Upper lobe of left lung (tissue), 6 donors: ENCODE measurements at regions not wholly inside any gene's neighbourhood (a gene's known extent, or its start where the extent isn't known, plus 50 kb on each side); places are given as distances from the start of the nearest gene placed in this dataset.

Experiments used
- ATAC-seq, 2 donors: fragments of 200-7000 bp; cut with Tn5 transposase; one replicate each; pipeline ENCODE4 v1.9.1; 2022; ENCODE audit warnings: mild to moderate bottlenecking in 2 of 2, moderate library complexity in 2 of 2; ENCODE audit not compliant: low FRiP score in 2 of 2
- DNase-seq, 2 donors: peaks; one replicate each; pipeline ENCODE4 v3.0.0-alpha.2; 2019 to 2020
- H3K27ac ChIP-seq, 4 donors: fragments of 200-600 bp; sonication (generic); one replicate each; pipeline ENCODE4 v1.5.1; 2016 to 2019
- H3K27me3 ChIP-seq, 4 donors: fragments of 200-600 bp; sonication (generic); one replicate each; pipeline ENCODE4 v1.5.1; 2017 to 2019
- H3K36me3 ChIP-seq, 4 donors: fragments of 200-600 bp; sonication (generic); one replicate each; pipeline ENCODE4 v1.5.1; 2016 to 2019
- H3K4me1 ChIP-seq, 4 donors: fragments of 200-600 bp; sonication (generic); one replicate each; pipeline ENCODE4 v1.5.1; 2018 to 2019
- H3K4me3 ChIP-seq, 4 donors: fragments of 200-600 bp; sonication (generic); one replicate each; pipeline ENCODE4 v1.5.1; 2017 to 2019; ENCODE audit warnings: mild to moderate bottlenecking in 2 of 4, moderate library complexity in 1 of 4
- H3K9me3 ChIP-seq, 4 donors: fragments of 200-600 bp; sonication (generic); one replicate each; pipeline ENCODE4 v1.5.1; 2018 to 2019
- EP300 ChIP-seq, 4 donors: sonication (generic); formaldehyde crosslinking; IDR thresholded peaks; one replicate each; pipeline ENCODE4 v1.5.1; 2017; ENCODE audit warnings: antibody characterized with exemption in 4 of 4, control low read depth in 2 of 4
- POLR2A ChIP-seq, 4 donors: fragments of 450-650 bp; IDR thresholded peaks; one replicate each; pipeline ENCODE4 v1.5.1; 2016 to 2017; ENCODE audit warnings: antibody characterized with exemption in 4 of 4, mild to moderate bottlenecking in 2 of 4
- POLR2AphosphoS5 ChIP-seq, 2 donors: sonication (generic); formaldehyde crosslinking; IDR thresholded peaks; one replicate each; pipeline ENCODE4 v1.5.1; 2017; ENCODE audit warnings: antibody characterized with exemption in 2 of 2
- WGBS, 2 donors: methylation state at CpG; one replicate each; pipeline ENCODE4 v1.1.5; 2017 to 2018; 5-methylcytosine and 5-hydroxymethylcytosine counted together
- TF ChIP-seq, protein P1 (sequence below), 6 experiments: fragments of 450-650 bp in 4 of 6; fragments of 200-600 bp in 2 of 6; sonication (generic) in 2 of 6; IDR thresholded peaks; one replicate each; pipeline ENCODE4 v1.5.1; 2016 to 2019; ENCODE audit warnings: antibody characterized with exemption in 6 of 6
- donor health status: DM: no; HTN: no; CAD: no; lungs with moderate emphysema.
- donor health status: DM: no; HTN: yes; CAD: no; lungs with severe emphysema.

DNA sequence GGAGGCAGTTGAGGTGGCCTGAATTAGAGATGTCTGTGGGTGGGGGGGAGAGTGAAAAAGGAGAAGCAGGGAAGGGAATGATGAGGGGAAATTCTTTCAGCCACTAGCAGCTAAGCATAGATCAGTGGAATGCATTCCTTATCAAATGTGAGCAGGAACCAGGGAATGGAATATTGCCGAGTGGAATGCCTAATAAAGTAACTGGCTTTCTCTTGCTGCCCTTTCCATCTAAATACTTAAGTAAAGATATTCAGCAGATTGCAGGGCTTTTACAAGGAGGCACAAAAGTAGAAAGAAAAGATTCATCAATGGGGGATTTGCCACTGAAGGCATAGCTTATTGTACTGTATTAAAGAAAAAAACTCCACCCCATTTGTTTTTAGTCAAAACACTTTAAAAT lies 263.0 kb upstream of the RPS6KA3 start:
- DNase-seq, result no peak
- H3K36me3 ChIP-seq, result no peaks in the 10 kb centered on the region
- H3K27me3 ChIP-seq, result no peaks in the 10 kb centered on the region
- no peak overlapping the region for H3K27ac ChIP-seq
- 38 to 58% methylated on average over 1 of the region's 1 CpG for WGBS, 2 donors
- ATAC-seq, result no peak
- H3K4me3 ChIP-seq, result no peak overlapping the region
- no peaks in the 10 kb centered on the region for H3K4me1 ChIP-seq
- no peak for TF ChIP-seq POLR2AphosphoS5 (IDR thresholded peaks at IDR 0.05)
- TF ChIP-seq, protein P1, sequence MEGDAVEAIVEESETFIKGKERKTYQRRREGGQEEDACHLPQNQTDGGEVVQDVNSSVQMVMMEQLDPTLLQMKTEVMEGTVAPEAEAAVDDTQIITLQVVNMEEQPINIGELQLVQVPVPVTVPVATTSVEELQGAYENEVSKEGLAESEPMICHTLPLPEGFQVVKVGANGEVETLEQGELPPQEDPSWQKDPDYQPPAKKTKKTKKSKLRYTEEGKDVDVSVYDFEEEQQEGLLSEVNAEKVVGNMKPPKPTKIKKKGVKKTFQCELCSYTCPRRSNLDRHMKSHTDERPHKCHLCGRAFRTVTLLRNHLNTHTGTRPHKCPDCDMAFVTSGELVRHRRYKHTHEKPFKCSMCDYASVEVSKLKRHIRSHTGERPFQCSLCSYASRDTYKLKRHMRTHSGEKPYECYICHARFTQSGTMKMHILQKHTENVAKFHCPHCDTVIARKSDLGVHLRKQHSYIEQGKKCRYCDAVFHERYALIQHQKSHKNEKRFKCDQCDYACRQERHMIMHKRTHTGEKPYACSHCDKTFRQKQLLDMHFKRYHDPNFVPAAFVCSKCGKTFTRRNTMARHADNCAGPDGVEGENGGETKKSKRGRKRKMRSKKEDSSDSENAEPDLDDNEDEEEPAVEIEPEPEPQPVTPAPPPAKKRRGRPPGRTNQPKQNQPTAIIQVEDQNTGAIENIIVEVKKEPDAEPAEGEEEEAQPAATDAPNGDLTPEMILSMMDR (IDR thresholded peaks at IDR 0.05), result no peak
- TF ChIP-seq POLR2A (IDR thresholded peaks at IDR 0.05), result no peak
- no peak for TF ChIP-seq EP300 (IDR thresholded peaks at IDR 0.05)
- no peaks in the 10 kb centered on the region for H3K9me3 ChIP-seq

DNA sequence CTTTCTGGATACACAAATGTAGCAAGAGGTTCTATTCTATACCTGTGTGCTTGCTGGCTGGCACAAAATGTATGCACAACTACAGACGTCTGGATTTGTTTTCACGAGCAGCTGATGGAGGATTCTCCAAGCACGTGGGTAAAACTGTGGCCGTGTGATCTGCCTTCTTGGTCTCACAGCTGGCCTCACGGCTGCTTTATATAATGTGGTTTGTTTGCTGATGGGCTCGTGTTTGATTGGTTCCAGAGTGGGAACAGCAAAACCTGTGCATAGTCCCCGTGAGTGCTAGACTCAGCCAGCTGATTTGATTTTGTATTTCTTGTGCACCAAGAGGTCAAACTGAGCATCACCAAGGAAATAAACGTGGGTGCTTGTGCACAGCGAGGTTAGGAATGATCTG lies 262.6 kb upstream of the RPS6KA3 start:
- Histone ChIP-seq H3K36me3 (no peaks in the 10 kb centered on the region), H3K27ac (no peak overlapping the region), H3K9me3 (no peaks in the 10 kb centered on the region), H3K4me3 (no peak overlapping the region), H3K4me1 (no peaks in the 10 kb centered on the region), H3K27me3 (no peaks in the 10 kb centered on the region)
- ATAC-seq (no peak), DNase-seq (no peak)
- 22 to 30% methylated on average over 3 to 9 of the region's 9 CpGs for WGBS, 2 donors
- TF ChIP-seq EP300 (IDR thresholded peaks at IDR 0.05) (no peak), POLR2A (IDR thresholded peaks at IDR 0.05) (no peak), POLR2AphosphoS5 (IDR thresholded peaks at IDR 0.05) (no peak)
- TF ChIP-seq, protein P1 (IDR thresholded peaks at IDR 0.05), result no peak

DNA sequence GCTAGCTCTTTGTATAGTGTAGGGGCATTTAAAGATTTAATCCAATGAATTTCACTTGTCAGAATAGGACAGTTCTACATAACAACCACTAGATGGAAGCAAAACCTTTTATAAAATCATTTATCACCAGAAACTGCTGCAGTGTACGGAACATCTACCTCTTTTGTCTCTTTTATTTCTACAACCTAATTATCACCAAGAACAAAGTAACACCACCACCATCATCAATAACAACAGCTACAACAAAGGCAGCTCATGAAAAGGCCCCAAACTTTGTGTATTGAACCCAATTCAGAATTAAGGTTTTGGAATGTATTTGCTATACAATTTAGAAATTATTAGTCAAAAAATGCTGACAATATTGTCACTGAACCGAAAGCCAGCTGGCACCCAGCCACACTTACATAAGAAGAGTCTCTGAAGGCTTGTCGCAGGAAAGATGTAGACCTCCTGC lies 260.9 kb upstream of the RPS6KA3 start:
- no peak for DNase-seq
- no peak overlapping the region for H3K4me3 ChIP-seq
- 6 to 7% methylated on average over 3 of the region's 3 CpGs for WGBS, 2 donors

DNA sequence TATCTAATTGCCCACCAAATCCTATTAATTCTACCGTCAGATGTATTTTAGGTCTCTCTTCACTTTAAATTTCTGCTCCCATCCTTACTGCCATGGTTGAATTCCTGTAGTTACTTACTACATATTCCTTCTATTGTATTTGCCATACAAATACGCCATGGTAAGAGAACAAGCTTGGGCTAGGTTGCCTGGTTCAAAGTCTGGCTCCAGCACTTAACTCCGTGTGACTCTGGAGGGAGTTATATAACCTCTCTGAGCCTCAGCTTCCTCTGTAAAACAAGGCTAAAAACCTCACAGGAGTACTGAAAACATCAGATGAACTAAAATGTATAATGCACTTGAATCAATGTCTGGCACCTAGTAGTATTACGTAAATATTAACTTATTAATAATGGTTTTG lies 260.3 kb upstream of the RPS6KA3 start:
- 53 to 54% methylated on average over 4 of the region's 4 CpGs for WGBS, 2 donors
- Histone ChIP-seq H3K4me1 (no peaks in the 10 kb centered on the region), H3K4me3 (no peak overlapping the region), H3K27me3 (no peaks in the 10 kb centered on the region), H3K36me3 (no peaks in the 10 kb centered on the region), H3K9me3 (no peaks in the 10 kb centered on the region), H3K27ac (no peak overlapping the region)
- DNase-seq (no peak), ATAC-seq (no peak)
- TF ChIP-seq, protein P1 (IDR thresholded peaks at IDR 0.05), result no peak
- TF ChIP-seq EP300 (IDR thresholded peaks at IDR 0.05) (no peak), POLR2A (IDR thresholded peaks at IDR 0.05) (no peak), POLR2AphosphoS5 (IDR thresholded peaks at IDR 0.05) (no peak)

More for the DNA sequence above, 260.9 kb upstream of the RPS6KA3 start:
- Histone ChIP-seq H3K4me1 (no peaks in the 10 kb centered on the region), H3K27ac (no peak overlapping the region), H3K9me3 (no peaks in the 10 kb centered on the region), H3K27me3 (no peaks in the 10 kb centered on the region), H3K36me3 (no peaks in the 10 kb centered on the region)
- peak in 1 of 2 donors; percentile 56 for ATAC-seq
- TF ChIP-seq EP300 (IDR thresholded peaks at IDR 0.05) (no peak), POLR2AphosphoS5 (IDR thresholded peaks at IDR 0.05) (no peak), POLR2A (IDR thresholded peaks at IDR 0.05) (no peak)
- TF ChIP-seq, protein P1 (IDR thresholded peaks at IDR 0.05), result peak; percentile 52 to 73 (median 59)

DNA sequence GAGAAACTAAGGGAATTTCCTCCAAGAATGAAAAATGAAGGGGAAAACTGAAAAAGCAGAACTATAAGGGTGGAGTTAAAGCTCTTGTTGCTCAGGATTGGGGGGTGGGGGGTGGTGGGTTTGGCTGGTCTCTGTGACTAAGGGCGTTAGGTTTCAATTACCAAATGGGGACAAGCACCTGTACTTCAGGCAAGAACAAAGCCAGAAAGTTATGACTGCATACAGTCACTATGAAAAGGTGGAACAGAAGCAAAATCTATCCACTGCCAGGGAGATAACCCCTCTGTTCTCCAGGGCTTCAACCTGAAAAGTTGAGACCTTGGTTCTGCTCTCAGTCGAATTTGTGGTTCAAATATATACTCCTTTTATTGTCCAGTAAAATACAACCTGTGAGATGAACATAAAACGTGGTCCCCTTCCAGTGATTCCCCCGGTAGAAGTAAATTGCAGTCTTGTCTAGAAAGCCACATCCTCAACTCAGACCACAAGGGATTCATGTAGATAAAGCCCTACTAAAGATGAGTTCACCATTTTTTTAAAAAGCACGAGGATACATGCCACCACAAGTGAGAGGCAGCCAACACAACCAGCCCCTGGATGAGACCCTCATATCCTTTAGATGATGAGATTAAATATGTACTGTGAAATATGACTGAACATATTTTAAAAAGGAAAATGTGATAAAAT lies 257.1 kb upstream of the RPS6KA3 start:
- Histone ChIP-seq H3K4me1 (no peaks in the 10 kb centered on the region), H3K4me3 (no peak overlapping the region), H3K27ac (no peak overlapping the region), H3K36me3 (no peaks in the 10 kb centered on the region), H3K27me3 (no peaks in the 10 kb centered on the region), H3K9me3 (no peaks in the 10 kb centered on the region)
- 35 to 60% methylated on average over 4 to 5 of the region's 5 CpGs for WGBS, 2 donors
- TF ChIP-seq, protein P1 (IDR thresholded peaks at IDR 0.05), result no peak
- no peak for TF ChIP-seq POLR2AphosphoS5 (IDR thresholded peaks at IDR 0.05)
- TF ChIP-seq EP300 (IDR thresholded peaks at IDR 0.05), result no peak
- TF ChIP-seq POLR2A (IDR thresholded peaks at IDR 0.05), result no peak
- no peak for ATAC-seq
- DNase-seq, result no peak
